Activated CD4-positive, CD25-positive, alpha-beta regulatory T cell (primary cell): ENCODE measurements at regions not wholly inside any gene's neighbourhood (a gene's known extent, or its start where the extent isn't known, plus 50 kb on each side); places are given as distances from the start of the nearest gene placed in this dataset.

Source experiments
- DNase-seq, 4 experiments: peaks; one replicate each; lab custom pipeline; 2025; lab: John Stamatoyannopoulos, UW

- DNase-seq: no peak
Measured at GRCh38 chr2:219893541-219893940, 266.1 kb downstream of the SLC4A3 start.

GRCh38 chr2:219897456-219897855, 270.0 kb downstream of the SLC4A3 start:
- DNase-seq: no peak

- no peak for DNase-seq
Measured at GRCh38 chr2:219901155-219901554, 273.7 kb downstream of the SLC4A3 start.

- DNase-seq: no peak
Measured at GRCh38 chr2:219902891-219903552, 275.6 kb downstream of the SLC4A3 start.

GRCh38 chr2:219905640-219906039, 278.2 kb downstream of the SLC4A3 start:
- DNase-seq: no peak

GRCh38 chr2:219906114-219907010, 278.9 kb downstream of the SLC4A3 start:
- no peak for DNase-seq

GRCh38 chr2:219907011-219907365, 279.6 kb downstream of the SLC4A3 start:
- DNase-seq: no peak

- DNase-seq: no peak
Measured at GRCh38 chr2:219908538-219908937, 281.1 kb downstream of the SLC4A3 start.

- no peak for DNase-seq
Measured at GRCh38 chr2:219911541-219911940, 284.1 kb downstream of the SLC4A3 start.

- DNase-seq: no peak
Measured at GRCh38 chr2:219912491-219912921, 285.1 kb downstream of the SLC4A3 start.

GRCh38 chr2:219914577-219914976, 287.1 kb downstream of the SLC4A3 start:
- DNase-seq: no peak

GRCh38 chr2:219916281-219916680, 288.9 kb downstream of the SLC4A3 start:
- DNase-seq: no peak

GRCh38 chr2:219916726-219917440, 289.5 kb downstream of the SLC4A3 start:
- DNase-seq: no peak

GRCh38 chr2:219918254-219918653, 290.8 kb downstream of the SLC4A3 start:
- DNase-seq: no peak

GRCh38 chr2:219918944-219919343, 291.5 kb downstream of the SLC4A3 start:
- no peak for DNase-seq

GRCh38 chr2:219919506-219919905, 292.1 kb downstream of the SLC4A3 start:
- DNase-seq: no peak

GRCh38 chr2:219929835-219930234, 302.4 kb downstream of the SLC4A3 start:
- DNase-seq: no peak

- DNase-seq: no peak
Measured at GRCh38 chr2:219939647-219940046, 312.2 kb downstream of the SLC4A3 start.

GRCh38 chr2:219944866-219945265, 317.4 kb downstream of the SLC4A3 start:
- DNase-seq: no peak

GRCh38 chr2:219946021-219946420, 318.6 kb downstream of the SLC4A3 start:
- DNase-seq: no peak

GRCh38 chr2:219946529-219946928, 319.1 kb downstream of the SLC4A3 start:
- DNase-seq: no peak

GRCh38 chr2:219947575-219947974, 320.1 kb downstream of the SLC4A3 start:
- DNase-seq: no peak

GRCh38 chr2:219949053-219949452, 321.6 kb downstream of the SLC4A3 start:
- no peak for DNase-seq
